Naive thymus-derived CD8-positive, alpha-beta T cell (primary cell): ENCODE measurements at regions not wholly inside any gene's neighbourhood (a gene's known extent, or its start where the extent isn't known, plus 50 kb on each side); places are given as distances from the start of the nearest gene placed in this dataset.
"Not testable (repeated sequence)": the region's sequence is repeated elsewhere in the genome, so short reads cannot be mapped to it uniquely, and the experiment has no call there.

Source experiments
- ATAC-seq, 2 donors: fragments of 150-1000 bp; cut with Tn5 transposase in 1 of 2; sonication (Bioruptor Pico), chemical (Tn5 transposase) in 1 of 2; 1 replicate in 1 of 2; 2 replicates in 1 of 2; pipeline ENCODE4 v1.10.0; 2021; ENCODE audit warnings: mild to moderate bottlenecking in 2 of 2, moderate library complexity in 2 of 2
- POLR2A ChIA-PET: fragments of 350-600 bp; sonication (Branson Sonifier 250); formaldehyde crosslinking; loops from one replicate; lab custom pipeline; 2021; ENCODE audit warnings: antibody characterized with exemption; lab: Charles Lee
- DNase-seq, 10 donors: peaks; one replicate each; pipeline versions ENCODE4 v3.0.0 to v3.0.0-alpha.2; 2020 to 2022
- H3K27ac Mint-ChIP-seq, 10 donors: one replicate each; pipeline ENCODE4 v1.8.0; 2020 to 2022; ENCODE audit warnings: mild to moderate bottlenecking in 10 of 10, mixed read lengths in 10 of 10, moderate library complexity in 4 of 10, inconsistent platforms in 1 of 10
- H3K27me3 Mint-ChIP-seq, 5 donors: one replicate each; pipeline ENCODE4 v1.8.0; 2021 to 2022; ENCODE audit warnings: mixed read lengths in 5 of 5
- H3K36me3 Mint-ChIP-seq, 3 donors: one replicate each; pipeline ENCODE4 v1.8.0; 2020 to 2022; ENCODE audit warnings: mixed read lengths in 3 of 3, mild to moderate bottlenecking in 2 of 3, inconsistent platforms in 1 of 3
- H3K4me1 Mint-ChIP-seq, 4 donors: one replicate each; pipeline ENCODE4 v1.8.0; 2021 to 2022; ENCODE audit warnings: mixed read lengths in 4 of 4
- H3K4me3 Mint-ChIP-seq, 10 donors: one replicate each; pipeline ENCODE4 v1.8.0; 2020 to 2022; ENCODE audit warnings: mild to moderate bottlenecking in 10 of 10, mixed read lengths in 10 of 10, moderate library complexity in 6 of 10, inconsistent platforms in 1 of 10
- H3K9me3 Mint-ChIP-seq, 9 donors: one replicate each; pipeline ENCODE4 v1.8.0; 2020 to 2022; ENCODE audit warnings: mixed read lengths in 9 of 9, mild to moderate bottlenecking in 3 of 9, inconsistent platforms in 1 of 9, moderate library complexity in 1 of 9

- H3K4me3 Mint-ChIP-seq, H3K27me3 Mint-ChIP-seq, POLR2A ChIA-PET, DNase-seq, H3K27ac Mint-ChIP-seq, ATAC-seq, H3K4me1 Mint-ChIP-seq: not testable (repeated sequence)
- Mint-ChIP-seq H3K9me3 (peaks cover 0 to 32% (median 14%) of the 10 kb centered on the region in 9 donors), H3K36me3 (peaks cover 0 to 14% (median 5%) of the 10 kb centered on the region in 3 donors)
These were observed 308.8 kb upstream of the SFSWAP start for GRCh38 chr12:131401907-131402633.

- Mint-ChIP-seq H3K36me3 (peaks cover 0 to 14% (median 5%) of the 10 kb centered on the region in 3 donors), H3K27me3 (peaks cover 2 to 9% (median 7%) of the 10 kb centered on the region in 5 donors), H3K4me1 (no peaks in the 10 kb centered on the region), H3K9me3 (peaks cover 0 to 32% (median 12%) of the 10 kb centered on the region in 9 donors), H3K27ac (no peak overlapping the region), H3K4me3 (no peak overlapping the region)
- DNase-seq (no peak), ATAC-seq (no peak)
- POLR2A ChIA-PET: no interaction called here
These were observed 308.0 kb upstream of the SFSWAP start for GRCh38 chr12:131402781-131403396.

- ATAC-seq: no peak
These were observed 307.2 kb upstream of the SFSWAP start for GRCh38 chr12:131403676-131404075.

GRCh38 chr12:131404705-131405104 is 306.2 kb upstream of the SFSWAP start:
- Mint-ChIP-seq H3K9me3 (peaks cover 0 to 15% (median 0%) of the 10 kb centered on the region in 9 donors), H3K36me3 (no peaks in the 10 kb centered on the region), H3K27ac (no peak overlapping the region), H3K4me3 (no peak overlapping the region), H3K4me1 (no peaks in the 10 kb centered on the region), H3K27me3 (peaks cover 0 to 11% (median 9%) of the 10 kb centered on the region in 5 donors)
- DNase-seq: no peak
- no peak for ATAC-seq
- POLR2A ChIA-PET: no interaction called here

More at GRCh38 chr12:131403676-131404075, 307.2 kb upstream of the SFSWAP start:
- Mint-ChIP-seq H3K9me3 (peaks cover 0 to 25% (median 4%) of the 10 kb centered on the region in 9 donors), H3K27ac (no peak overlapping the region), H3K36me3 (peaks cover 0 to 6% (median 0%) of the 10 kb centered on the region in 3 donors), H3K27me3 (peaks cover 2 to 11% (median 8%) of the 10 kb centered on the region in 5 donors), H3K4me3 (no peak overlapping the region), H3K4me1 (no peaks in the 10 kb centered on the region)
- POLR2A ChIA-PET: no interaction called here
- no peak for DNase-seq

- Mint-ChIP-seq H3K4me3 (no peak overlapping the region), H3K27ac (no peak overlapping the region), H3K4me1 (no peaks in the 10 kb centered on the region), H3K9me3 (peaks cover 0 to 13% (median 0%) of the 10 kb centered on the region in 9 donors), H3K27me3 (peaks cover 0 to 25% (median 14%) of the 10 kb centered on the region in 5 donors), H3K36me3 (no peaks in the 10 kb centered on the region)
- DNase-seq: no peak
- no peak for ATAC-seq
- POLR2A ChIA-PET: no interaction called here
These were observed 303.5 kb upstream of the SFSWAP start for GRCh38 chr12:131407221-131408035.

GRCh38 chr12:131408036-131408365 is 302.9 kb upstream of the SFSWAP start:
- Mint-ChIP-seq H3K27ac (no peak overlapping the region), H3K27me3 (peaks cover 0 to 29% (median 20%) of the 10 kb centered on the region in 5 donors), H3K4me1 (no peaks in the 10 kb centered on the region), H3K4me3 (no peak overlapping the region), H3K36me3 (no peaks in the 10 kb centered on the region), H3K9me3 (peaks cover 0 to 13% (median 0%) of the 10 kb centered on the region in 9 donors)
- POLR2A ChIA-PET: no interaction called here
- no peak for DNase-seq
- no peak for ATAC-seq

GRCh38 chr12:131408484-131408883 is 302.4 kb upstream of the SFSWAP start:
- DNase-seq: no peak
- Mint-ChIP-seq H3K9me3 (peaks cover 0 to 13% (median 0%) of the 10 kb centered on the region in 9 donors), H3K36me3 (no peaks in the 10 kb centered on the region), H3K27ac (no peak overlapping the region), H3K27me3 (peaks cover 0 to 29% (median 20%) of the 10 kb centered on the region in 5 donors), H3K4me3 (no peak overlapping the region), H3K4me1 (no peaks in the 10 kb centered on the region)
- POLR2A ChIA-PET: no interaction called here
- ATAC-seq: no peak

- DNase-seq (no peak), ATAC-seq (no peak)
- Mint-ChIP-seq H3K27me3 (peaks cover 0 to 29% (median 20%) of the 10 kb centered on the region in 5 donors), H3K4me1 (no peaks in the 10 kb centered on the region), H3K27ac (no peak overlapping the region), H3K4me3 (no peak overlapping the region), H3K9me3 (peaks cover 0 to 13% (median 0%) of the 10 kb centered on the region in 9 donors), H3K36me3 (no peaks in the 10 kb centered on the region)
- POLR2A ChIA-PET: no interaction called here
These were observed 301.7 kb upstream of the SFSWAP start for GRCh38 chr12:131409211-131409610.

- H3K27ac Mint-ChIP-seq, H3K9me3 Mint-ChIP-seq, POLR2A ChIA-PET, ATAC-seq, DNase-seq, H3K4me3 Mint-ChIP-seq, H3K4me1 Mint-ChIP-seq, H3K36me3 Mint-ChIP-seq: not testable (repeated sequence)
- H3K27me3 Mint-ChIP-seq: peaks cover 0 to 25% (median 10%) of the 10 kb centered on the region in 5 donors
These were observed 299.1 kb upstream of the SFSWAP start for GRCh38 chr12:131411827-131412226.

- DNase-seq: no peak
- Mint-ChIP-seq H3K27ac (no peak overlapping the region), H3K36me3 (no peaks in the 10 kb centered on the region), H3K4me1 (no peaks in the 10 kb centered on the region), H3K9me3 (peaks cover 0 to 1% (median 0%) of the 10 kb centered on the region in 9 donors), H3K4me3 (no peak overlapping the region), H3K27me3 (peaks cover 0 to 25% (median 10%) of the 10 kb centered on the region in 5 donors)
- ATAC-seq: no peak
- POLR2A ChIA-PET: no interaction called here
These were observed 297.9 kb upstream of the SFSWAP start for GRCh38 chr12:131413006-131413405.

GRCh38 chr12:131413471-131413870 is 297.4 kb upstream of the SFSWAP start:
- DNase-seq (no peak), ATAC-seq (no peak)
- Mint-ChIP-seq H3K27ac (no peak overlapping the region), H3K36me3 (no peaks in the 10 kb centered on the region), H3K27me3 (peaks cover 0 to 23% (median 10%) of the 10 kb centered on the region in 5 donors), H3K9me3 (peaks cover 0 to 1% (median 0%) of the 10 kb centered on the region in 9 donors), H3K4me3 (no peak overlapping the region), H3K4me1 (no peaks in the 10 kb centered on the region)
- POLR2A ChIA-PET: no interaction called here

GRCh38 chr12:131414155-131414922 is 296.6 kb upstream of the SFSWAP start:
- H3K27ac Mint-ChIP-seq, H3K4me1 Mint-ChIP-seq, H3K36me3 Mint-ChIP-seq, POLR2A ChIA-PET, ATAC-seq, H3K9me3 Mint-ChIP-seq, DNase-seq, H3K4me3 Mint-ChIP-seq: not testable (repeated sequence)
- H3K27me3 Mint-ChIP-seq: peaks cover 0 to 22% (median 10%) of the 10 kb centered on the region in 5 donors
